Esophagus squamous epithelium (tissue), 4 donors: ENCODE measurements at regions not wholly inside any gene's neighbourhood (a gene's known extent, or its start where the extent isn't known, plus 50 kb on each side); places are given as distances from the start of the nearest gene placed in this dataset.

ENCODE experiments used
- CTCF ChIP-seq, 6 experiments: fragments of 450-650 bp in 4 of 6; fragments of 200-600 bp in 2 of 6; sonication (generic) in 2 of 6; IDR thresholded peaks; one replicate each; pipeline ENCODE4 v1.5.1; 2016 to 2019; ENCODE audit warnings: antibody characterized with exemption in 6 of 6, mild to moderate bottlenecking in 4 of 6, moderate library complexity in 4 of 6
- POLR2A ChIP-seq, 4 donors: fragments of 450-650 bp; IDR thresholded peaks; one replicate each; pipeline ENCODE4 v1.6.1; 2017; ENCODE audit warnings: antibody characterized with exemption in 4 of 4, mild to moderate bottlenecking in 4 of 4, moderate library complexity in 3 of 4

DNA sequence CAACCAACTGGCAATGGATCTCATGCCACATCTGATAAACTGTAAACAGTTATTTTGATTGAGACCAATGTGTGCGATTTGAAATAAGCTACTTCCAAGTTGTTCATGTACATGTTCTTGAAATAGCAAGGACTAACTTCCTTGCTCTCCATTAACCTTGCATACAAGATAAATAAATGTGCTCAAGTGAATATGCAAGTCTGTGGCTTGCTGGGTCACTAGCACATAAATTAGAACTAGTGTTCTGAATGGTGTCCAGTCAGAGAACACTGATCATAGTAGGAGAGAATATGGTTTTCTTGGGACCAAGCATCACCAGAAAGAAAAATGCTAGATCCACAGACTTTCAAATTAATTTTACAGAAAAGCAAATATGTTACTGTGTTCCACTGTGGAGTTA lies 640.0 kb upstream of the CCDC54 start:
- TF ChIP-seq POLR2A (IDR thresholded peaks at IDR 0.05) (no peak), CTCF (IDR thresholded peaks at IDR 0.05) (no peak)
